ENCODE measurements at regions not wholly inside any gene's neighbourhood (a gene's known extent, or its start where the extent isn't known, plus 50 kb on each side); places are given as distances from the start of the nearest gene placed in this dataset.
"Not testable (repeated sequence)": the region's sequence is repeated elsewhere in the genome, so short reads cannot be mapped to it uniquely, and the experiment has no call there.

DNA sequence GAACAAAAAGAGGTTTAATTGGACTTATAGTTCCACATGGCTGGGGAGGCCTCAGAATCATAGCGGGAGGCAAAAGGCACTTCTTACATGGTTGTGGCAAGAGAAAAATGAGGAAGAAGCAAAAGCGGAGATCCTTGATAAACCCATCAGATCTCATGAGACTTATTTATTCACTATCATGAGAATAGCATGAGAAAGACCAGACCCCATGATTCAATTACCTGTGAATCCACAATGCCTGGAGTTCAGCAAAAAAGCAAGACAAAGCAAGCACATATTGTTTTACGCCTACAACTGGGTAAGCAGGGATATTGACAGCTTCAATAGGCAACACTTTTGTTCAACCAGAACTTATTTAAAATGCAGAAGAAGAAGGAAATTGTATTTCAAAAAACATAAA lies 218.2 kb downstream of the RPL10L start:
- no peak for DNase-seq (ENCODE audit: low spot score)

DNA sequence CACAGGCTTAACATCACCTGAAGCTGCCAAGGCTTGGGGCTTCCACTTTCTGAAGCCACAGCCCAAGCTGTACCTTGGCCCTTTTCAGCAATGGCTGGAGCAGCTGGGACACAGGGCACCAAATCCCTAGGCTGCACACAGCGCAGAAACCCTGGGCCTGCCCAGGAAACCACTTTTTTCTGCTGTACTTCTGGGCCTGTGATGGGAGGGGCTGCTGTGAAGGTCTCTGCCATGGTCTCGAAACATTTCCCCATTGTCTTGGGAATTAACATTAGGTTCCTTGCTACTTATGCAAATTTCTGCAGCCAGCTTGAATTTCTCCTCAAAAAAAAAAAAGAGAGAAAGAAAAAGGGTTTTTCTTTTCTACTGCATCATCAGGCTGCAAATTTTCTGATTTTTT lies 219.1 kb downstream of the RPL10L start:
- no peak for DNase-seq (ENCODE audit: low spot score)

GRCh38 chr14:46417066-46417465 lies 234.5 kb downstream of the RPL10L start:
- no peak for DNase-seq (ENCODE audit: low spot score)

DNA sequence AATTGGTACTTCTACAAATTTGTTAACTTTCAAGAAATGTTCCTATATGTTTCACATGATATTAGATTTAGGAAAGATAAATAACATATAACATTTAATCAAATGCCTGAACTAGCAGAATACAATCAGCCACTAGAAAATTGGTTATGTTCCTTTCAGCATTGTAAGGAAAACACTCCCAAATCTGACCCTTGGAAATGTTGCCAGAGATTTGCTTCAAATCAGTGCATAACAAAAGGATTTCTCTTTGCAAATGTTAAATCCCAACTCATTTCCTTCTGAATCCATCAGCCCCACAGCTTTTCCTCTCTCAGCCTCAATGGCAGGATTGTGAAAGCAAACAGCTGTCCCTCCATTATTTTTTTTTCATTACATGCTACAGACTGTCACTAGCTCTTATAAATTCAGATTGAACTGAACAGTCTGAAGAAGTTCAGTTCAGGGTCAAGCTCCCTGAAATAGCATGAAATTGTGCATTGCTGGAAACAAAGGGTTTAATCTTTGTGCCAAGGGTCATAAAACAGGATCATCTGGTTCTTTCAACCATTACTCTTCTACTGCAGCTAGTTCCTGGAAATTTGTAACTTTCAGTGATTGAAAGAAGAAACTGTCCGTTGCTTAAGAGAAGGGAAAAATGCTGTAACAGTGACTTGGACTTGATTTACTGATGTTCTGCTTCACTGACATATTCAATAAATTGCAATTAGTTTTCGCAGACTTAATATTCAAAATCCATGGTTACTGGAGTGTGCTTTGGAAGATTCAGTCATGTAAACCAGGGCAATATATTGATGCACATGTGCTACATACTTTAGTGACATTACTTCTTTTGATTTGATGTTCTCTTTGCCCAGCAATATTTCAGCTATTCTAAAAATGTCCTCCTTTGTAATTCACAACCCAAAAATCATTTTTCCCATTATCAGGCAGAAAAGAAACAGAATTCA lies 246.4 kb downstream of the RPL10L start:
- DNase-seq (ENCODE audit: low spot score): no peak

GRCh38 chr14:46402001-46402690 lies 249.4 kb downstream of the RPL10L start:
- not testable (repeated sequence) for DNase-seq (ENCODE audit: low spot score)

GRCh38 chr14:46401066-46401465 lies 250.5 kb downstream of the RPL10L start:
- no peak for DNase-seq (ENCODE audit: low spot score)

- DNase-seq (ENCODE audit: low spot score): no peak
These were observed 252.5 kb downstream of the RPL10L start for GRCh38 chr14:46399049-46399448.

DNA sequence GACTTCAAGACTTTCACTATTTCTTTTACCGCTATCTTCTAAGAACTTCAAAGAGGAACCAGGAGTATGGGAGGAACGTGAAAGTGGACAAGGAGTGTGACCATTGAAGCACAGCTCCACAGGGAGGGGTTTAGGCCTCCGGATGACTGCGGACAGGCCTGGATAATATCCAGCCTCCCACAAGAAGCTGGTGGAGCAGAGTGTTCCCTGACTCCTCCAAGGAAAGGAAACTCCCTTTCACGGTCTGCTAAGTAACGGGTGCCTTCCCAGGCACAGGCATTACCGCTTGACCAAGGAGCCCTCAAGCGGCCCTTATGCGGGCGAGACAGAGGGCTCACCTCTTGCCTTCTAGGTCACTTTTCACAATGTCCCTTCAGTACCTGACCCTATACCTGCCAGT lies 267.0 kb downstream of the RPL10L start:
- DNase-seq (ENCODE audit: low spot score): no peak

- DNase-seq (ENCODE audit: low spot score): no peak
These were observed 269.9 kb downstream of the RPL10L start for GRCh38 chr14:46381674-46382073.

- no peak for DNase-seq (ENCODE audit: low spot score)
These were observed 273.3 kb downstream of the RPL10L start for GRCh38 chr14:46378248-46378647.

DNA sequence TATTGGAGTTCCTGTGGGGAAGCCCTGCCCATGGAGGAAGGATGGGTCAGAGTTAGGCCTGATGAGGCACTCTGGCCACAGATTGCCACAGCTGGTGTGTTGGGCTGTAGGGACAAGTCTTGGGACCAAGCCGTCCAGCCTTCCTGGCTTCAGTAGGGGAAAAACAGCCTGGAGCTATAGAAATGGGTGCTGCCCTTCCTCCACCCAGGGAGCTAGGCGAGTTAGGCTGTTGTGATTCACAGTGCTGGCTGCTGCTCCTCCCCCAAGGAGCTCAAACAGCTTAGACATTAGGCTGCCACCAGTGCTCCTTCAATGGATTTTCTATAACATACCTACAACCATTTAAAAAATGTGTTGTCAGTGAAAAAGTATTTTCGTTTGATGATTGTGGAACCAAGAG lies 274.3 kb downstream of the RPL10L start:
- no peak for DNase-seq (ENCODE audit: low spot score)

DNA sequence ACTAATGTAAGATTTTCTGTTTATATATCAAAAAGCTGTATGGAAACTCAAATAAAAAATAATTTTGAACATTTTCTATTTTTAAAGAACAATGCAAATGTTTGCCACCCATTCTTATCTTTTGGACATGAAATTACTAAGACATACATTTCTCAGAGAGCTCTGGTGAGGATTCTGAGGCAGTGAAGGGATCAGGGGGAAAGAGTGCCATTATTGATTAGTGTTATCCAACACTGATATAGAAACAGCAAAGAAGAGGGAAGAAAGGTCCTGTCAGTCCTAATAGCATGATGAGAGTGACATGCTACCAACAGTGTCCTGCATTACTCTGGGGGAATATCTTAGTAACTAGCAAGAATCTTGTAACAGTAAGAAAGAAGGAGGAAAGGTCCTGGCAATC lies 282.2 kb downstream of the RPL10L start:
- no peak for DNase-seq (ENCODE audit: low spot score)

DNA sequence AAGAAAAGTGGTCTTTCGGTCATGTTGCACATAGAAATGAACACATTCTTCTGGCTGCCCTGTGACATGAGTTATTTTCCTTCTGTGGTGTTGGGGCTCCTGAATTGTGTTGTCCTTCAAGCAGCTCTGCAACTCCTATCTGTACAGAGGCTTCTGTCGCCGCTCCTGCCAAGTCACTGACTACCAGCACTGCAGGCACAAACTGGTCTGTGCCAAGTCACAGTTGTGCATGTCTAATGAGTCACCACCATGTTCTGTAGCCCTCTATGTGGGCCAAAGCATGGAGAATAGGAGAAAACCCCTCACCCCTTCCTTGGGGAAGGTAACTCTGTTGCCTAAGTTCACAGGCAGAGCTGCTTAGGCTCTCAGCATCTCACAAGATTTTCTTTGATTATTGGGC lies 283.3 kb downstream of the RPL10L start:
- DNase-seq (ENCODE audit: low spot score): no peak

GRCh38 chr14:46352844-46353243 lies 298.7 kb downstream of the RPL10L start:
- DNase-seq (ENCODE audit: low spot score): no peak

GRCh38 chr14:46344327-46344937 lies 307.1 kb downstream of the RPL10L start:
- peak; percentile 34 for DNase-seq (ENCODE audit: low spot score)

- DNase-seq (ENCODE audit: low spot score): no peak
These were observed 325.8 kb downstream of the RPL10L start for GRCh38 chr14:46325777-46326176.

DNA sequence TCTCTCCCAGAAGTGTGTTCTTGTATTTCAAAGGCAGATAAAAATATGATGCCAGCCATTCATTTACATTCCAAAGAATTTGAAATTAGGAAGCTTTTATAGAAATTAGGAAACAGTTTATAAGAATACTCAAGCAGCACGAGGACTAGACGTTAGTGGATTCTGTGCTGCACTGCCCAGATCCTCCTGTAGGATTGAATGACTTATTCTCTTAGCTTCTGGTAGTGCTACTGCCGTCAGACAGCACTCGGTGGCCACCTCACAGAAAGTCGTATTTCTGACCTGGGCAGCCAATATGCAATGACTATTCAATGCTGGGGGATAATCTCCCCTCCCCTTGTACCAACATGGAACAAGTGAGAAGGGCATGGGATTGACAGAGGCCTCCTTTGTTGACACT lies 326.4 kb downstream of the RPL10L start:
- DNase-seq (ENCODE audit: low spot score): no peak

DNA sequence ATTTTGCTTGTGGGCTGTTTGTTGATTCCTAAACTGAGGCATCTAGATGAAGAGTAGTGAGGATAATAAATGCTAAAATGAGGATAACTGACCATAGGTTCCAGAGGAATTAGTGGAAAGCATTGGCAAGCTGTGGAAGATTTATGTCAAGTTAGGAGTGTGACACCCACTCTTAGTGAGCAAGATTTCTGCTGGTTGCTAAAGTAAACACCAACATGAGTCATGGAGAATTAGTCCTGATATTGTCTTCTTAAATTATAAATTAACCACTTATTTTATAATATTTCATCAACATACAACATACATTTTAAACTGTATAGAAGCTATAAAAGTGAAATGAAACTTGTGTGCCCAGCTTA lies 328.2 kb downstream of the RPL10L start:
- DNase-seq (ENCODE audit: low spot score): no peak

DNA sequence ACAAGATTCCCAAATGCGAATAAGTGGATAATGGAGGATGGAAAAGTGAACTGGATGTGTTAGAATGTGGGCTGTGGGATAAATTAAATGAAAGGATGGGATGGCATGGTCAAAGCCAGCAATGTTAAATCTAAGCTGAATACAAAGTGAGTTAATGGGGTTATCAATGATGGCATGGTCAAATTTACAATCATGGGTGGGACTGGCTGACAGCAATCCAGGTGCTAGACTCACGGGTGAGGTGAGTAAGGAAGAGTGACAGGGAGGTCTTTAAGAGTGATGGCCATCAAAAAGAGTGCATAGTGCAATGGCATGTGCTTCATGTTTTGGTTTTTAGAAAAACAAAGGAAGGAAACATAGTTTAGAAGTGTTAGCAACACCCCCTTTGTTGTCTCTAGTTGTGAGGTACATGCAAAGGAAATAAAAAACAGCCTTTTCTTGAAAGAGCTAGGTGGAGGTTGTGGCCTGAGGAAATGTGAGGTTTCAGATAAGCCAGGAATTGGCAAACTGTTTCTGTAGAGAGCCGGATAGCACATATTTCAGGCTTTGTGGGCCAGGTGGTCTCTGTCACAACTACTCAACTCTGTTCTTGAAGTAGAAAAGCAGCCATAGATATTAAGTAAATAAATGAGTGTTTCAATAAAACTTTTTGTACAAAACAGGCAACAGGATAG lies 328.7 kb downstream of the RPL10L start:
- DNase-seq (ENCODE audit: low spot score): no peak

- DNase-seq (ENCODE audit: low spot score): no peak
These were observed 329.5 kb downstream of the RPL10L start for GRCh38 chr14:46322076-46322475.

DNA sequence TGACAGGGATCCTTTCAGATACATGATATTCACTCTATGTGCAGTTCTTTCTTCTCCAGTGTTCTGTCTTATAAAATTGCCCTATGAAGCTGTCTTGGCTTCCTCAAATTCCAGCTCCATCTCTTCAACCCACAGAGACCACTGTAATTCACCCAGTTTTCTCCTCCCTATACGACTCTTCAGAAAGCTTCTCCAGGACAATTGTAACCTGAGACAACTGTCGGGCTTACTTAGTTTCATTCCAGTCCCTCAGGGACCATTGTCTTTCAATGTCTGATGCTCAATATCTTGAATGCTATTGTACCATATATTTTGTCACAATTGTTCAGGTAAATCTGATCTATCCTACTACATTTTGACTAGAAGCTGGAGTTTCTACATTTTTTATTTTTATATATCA lies 345.3 kb downstream of the RPL10L start:
- no peak for DNase-seq (ENCODE audit: low spot score)

DNA sequence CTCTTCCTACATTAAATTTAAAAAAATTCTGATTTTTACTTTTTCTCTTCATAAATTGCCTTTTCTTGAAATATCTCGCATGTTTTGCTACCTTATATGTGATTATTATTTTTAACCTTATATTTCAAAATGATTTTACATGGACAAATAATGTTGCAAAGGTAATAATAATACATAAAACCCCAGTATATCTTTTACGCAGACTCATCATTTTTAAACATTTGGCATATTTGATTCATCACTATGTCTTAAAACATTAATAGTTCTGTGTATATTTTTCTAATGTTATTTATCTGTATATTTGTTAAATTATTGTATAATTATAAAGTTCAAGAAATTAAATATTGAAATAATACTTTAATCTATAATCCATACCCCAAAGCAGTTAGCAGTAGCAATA lies 350.8 kb downstream of the RPL10L start:
- no peak for DNase-seq (ENCODE audit: low spot score)

DNA sequence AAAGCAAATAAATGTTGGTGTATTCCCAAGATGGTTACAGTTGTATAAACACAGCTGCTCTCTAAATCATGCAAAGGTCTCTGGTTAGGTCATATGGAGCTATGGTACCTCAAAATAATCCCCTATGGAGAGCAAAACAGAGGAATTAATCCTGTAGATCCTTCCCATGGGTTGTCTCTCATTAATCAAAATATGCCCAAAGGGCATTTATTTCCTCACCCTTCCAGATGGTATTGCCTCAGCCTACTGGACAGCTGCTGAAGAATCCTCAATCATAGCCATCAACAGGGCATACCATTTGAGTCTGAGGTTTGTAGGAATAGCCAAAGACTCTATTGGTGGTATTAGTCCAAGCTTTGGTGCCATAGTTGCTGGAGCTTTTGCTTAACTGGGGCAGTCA lies 360.9 kb downstream of the RPL10L start:
- DNase-seq (ENCODE audit: low spot score): no peak
